SK-N-SH (cell line): ENCODE measurements at regions not wholly inside any gene's neighbourhood (a gene's known extent, or its start where the extent isn't known, plus 50 kb on each side); places are given as distances from the start of the nearest gene placed in this dataset.

Experiments
- CTCF ChIA-PET: fragments of 300-600, 350-600 bp; formaldehyde crosslinking; extraction: SDS; loops from one replicate; lab custom pipeline; 2021; lab: Yijun Ruan, JAX
- POLR2A ChIA-PET: fragments of 350-600 bp; sonication (Branson Sonifier 250); formaldehyde crosslinking; extraction: SDS; loops from one replicate; lab custom pipeline; 2020; ENCODE audit warnings: antibody characterized with exemption, inconsistent platforms; lab: Yijun Ruan, JAX
- DNase-seq: peaks from one replicate; pipeline ENCODE4 v3.0.0; 2012
- H2AFZ ChIP-seq: fragments of 200-600 bp; sonication (generic); 2 replicates; pipeline ENCODE4 v1.8.1; 2016; ENCODE audit warnings: antibody characterized with exemption, mild to moderate bottlenecking, low read depth
- H3F3A ChIP-seq: fragments of 200-600 bp; sonication (generic); replicated peaks from 2 replicates; pipeline ENCODE3; 2016; ENCODE audit warnings: antibody characterized with exemption, mild to moderate bottlenecking; ENCODE audit not compliant: insufficient read depth
- H3K27ac ChIP-seq, 2 experiments: fragments of 200-500 bp in 1 of 2; fragments of 200-600 bp in 1 of 2; sonication (Bioruptor generic) in 1 of 2; sonication (generic), shearing (Covaris generic) in 1 of 2; 2 replicates each; pipeline versions ENCODE4 v1.5.1 to v1.6.1; 2014 to 2016; ENCODE audit warnings: low read depth in 2 of 2, inconsistent platforms in 1 of 2, low read length in 1 of 2, mild to moderate bottlenecking in 1 of 2, mixed read lengths in 1 of 2
- H3K27me3 ChIP-seq: fragments of 200-600 bp; sonication (generic), shearing (Covaris generic); 2 replicates; pipeline ENCODE4 v1.6.1; 2016; ENCODE audit warnings: mixed run types; ENCODE audit not compliant: insufficient read depth
- H3K36me3 ChIP-seq, 2 experiments: fragments of 200-500 bp in 1 of 2; fragments of 200-600 bp in 1 of 2; sonication (Bioruptor generic) in 1 of 2; sonication (generic) in 1 of 2; replicated peaks in 1 of 2; 2 replicates each; pipeline versions ENCODE3 to v1.5.1; 2014 to 2016; ENCODE audit warnings: low read length in 1 of 2, mild to moderate bottlenecking in 1 of 2; ENCODE audit not compliant: insufficient read depth in 2 of 2, control insufficient read depth in 1 of 2
- H3K4me1 ChIP-seq, 2 experiments: fragments of 200-500 bp in 1 of 2; fragments of 200-600 bp in 1 of 2; sonication (Bioruptor generic) in 1 of 2; sonication (generic), shearing (Covaris generic) in 1 of 2; 2 replicates each; pipeline versions ENCODE4 v1.5.1 to v1.6.1; 2014 to 2016; ENCODE audit warnings: low read depth in 1 of 2, low read length in 1 of 2, mixed run types in 1 of 2; ENCODE audit not compliant: insufficient read depth in 2 of 2, control insufficient read depth in 1 of 2
- H3K4me2 ChIP-seq: fragments of 200-600 bp; sonication (generic), shearing (Covaris generic); 2 replicates; pipeline ENCODE4 v1.6.1; 2017; ENCODE audit warnings: mixed run types
- H3K4me3 ChIP-seq, 2 experiments: fragments of 200-500 bp in 1 of 2; fragments of 200-600 bp in 1 of 2; sonication (Bioruptor generic) in 1 of 2; sonication (generic), shearing (Covaris generic) in 1 of 2; 2 replicates each; pipeline versions ENCODE4 v1.5.1 to v1.8.1; 2014 to 2016; ENCODE audit warnings: low read depth in 2 of 2, inconsistent platforms in 1 of 2, low read length in 1 of 2, mild to moderate bottlenecking in 1 of 2, mixed read lengths in 1 of 2, moderate library complexity in 1 of 2
- H3K79me2 ChIP-seq: fragments of 200-600 bp; sonication (generic); 2 replicates; pipeline ENCODE4 v1.8.1; 2017; ENCODE audit warnings: mild to moderate bottlenecking; ENCODE audit not compliant: insufficient read depth
- H3K9ac ChIP-seq: fragments of 200-600 bp; sonication (generic); 2 replicates; pipeline ENCODE4 v1.6.1; 2017; ENCODE audit warnings: mixed run types
- H3K9me2 ChIP-seq: fragments of 200-600 bp; sonication (generic); 2 replicates; pipeline ENCODE4 v1.6.1; 2017; ENCODE audit warnings: mixed run types
- H3K9me3 ChIP-seq: fragments of 200-600 bp; sonication (generic); 2 replicates; pipeline ENCODE4 v1.6.1; 2017; ENCODE audit warnings: mixed run types, mild to moderate bottlenecking, moderate library complexity
- H4K20me1 ChIP-seq: fragments of 200-600 bp; sonication (generic); 2 replicates; pipeline ENCODE4 v1.6.1; 2017; ENCODE audit warnings: mild to moderate bottlenecking, mixed run types; ENCODE audit not compliant: insufficient read depth
- CHD2 ChIP-seq: fragments of 150-350 bp; IDR thresholded peaks from 2 replicates; pipeline ENCODE4 v1.6.1; 2018; ENCODE audit warnings: low read length; ENCODE audit not compliant: partially characterized antibody
- EZH2phosphoT487 ChIP-seq: fragments of 200-600 bp; sonication (generic); IDR thresholded peaks from 2 replicates; pipeline ENCODE4 v1.6.1; 2017; ENCODE audit warnings: low read depth, mixed run types, mild to moderate bottlenecking, antibody characterized with exemption, moderate library complexity, borderline replicate concordance
- JUND ChIP-seq: IDR thresholded peaks from 2 replicates; pipeline ENCODE4 v1.4.0; 2012
- MEF2A ChIP-seq: IDR thresholded peaks from 2 replicates; pipeline ENCODE4 v1.4.0; 2012; ENCODE audit warnings: low read depth, borderline replicate concordance
- MXI1 ChIP-seq: IDR thresholded peaks from 2 replicates; pipeline ENCODE4 v1.6.1; 2012; ENCODE audit warnings: mild to moderate bottlenecking, low read depth, low read length, improper control_type of control experiment
- NFIC ChIP-seq: IDR thresholded peaks from 2 replicates; pipeline ENCODE4 v1.4.0; 2012; ENCODE audit warnings: borderline replicate concordance
- PBX3 ChIP-seq: IDR thresholded peaks from 2 replicates; pipeline ENCODE4; 2012
- RCOR1 ChIP-seq: fragments of 150-350 bp; IDR thresholded peaks from 2 replicates; pipeline ENCODE4 v1.6.1; 2017; ENCODE audit warnings: antibody characterized with exemption, low read length
- REST ChIP-seq: IDR thresholded peaks from 2 replicates; pipeline ENCODE4 v1.6.1; 2012; ENCODE audit warnings: mild to moderate bottlenecking, low read depth, low read length, moderate library complexity
- RXRA ChIP-seq: IDR thresholded peaks from 2 replicates; pipeline ENCODE4 v1.4.0; 2012; ENCODE audit warnings: low read depth, mild to moderate bottlenecking, borderline replicate concordance
- SIN3A ChIP-seq: IDR thresholded peaks from 2 replicates; pipeline ENCODE4 v1.6.1; 2012; ENCODE audit warnings: low read depth, mild to moderate bottlenecking, low read length, moderate library complexity, borderline replicate concordance
- USF2 ChIP-seq: fragments of 150-350 bp; IDR thresholded peaks from 2 replicates; pipeline ENCODE4 v1.6.1; 2017; ENCODE audit warnings: antibody characterized with exemption, low read length, low read depth, borderline replicate concordance
- YY1 ChIP-seq: IDR thresholded peaks from 2 replicates; pipeline ENCODE4 v1.4.0; 2012; ENCODE audit warnings: low read depth, mild to moderate bottlenecking
- ZBTB33 ChIP-seq: IDR thresholded peaks from 2 replicates; pipeline ENCODE4 v1.4.0; 2012; ENCODE audit warnings: low read depth, borderline replicate concordance
- WGBS: methylation state at CpG from one replicate; pipeline ENCODE4 v1.1.6; 2017; ENCODE audit warnings: low lambda C conversion rate; 5-methylcytosine and 5-hydroxymethylcytosine counted together

GRCh38 chr1:101101360-101101759 lies 75.8 kb upstream of the DPH5 start (continued):
- no peak for TF ChIP-seq PBX3
- TF ChIP-seq RXRA, result no peak
- no peak for TF ChIP-seq RCOR1
- no peak for TF ChIP-seq SIN3A
- no peak for TF ChIP-seq MEF2A
- TF ChIP-seq USF2, result no peak
- no peak for TF ChIP-seq EZH2phosphoT487
- TF ChIP-seq, all 33 proteins: peak for 0

- H3K4me3 ChIP-seq, result no peak overlapping the region
- no peak for TF ChIP-seq YY1
- no peak for TF ChIP-seq JUND
- no peak for TF ChIP-seq CHD2
- TF ChIP-seq EZH2phosphoT487, result no peak
- no peak for TF ChIP-seq NFIC
- TF ChIP-seq, all 33 proteins: peak for 0
- 77% methylated on average over 3 of the region's 3 CpGs for WGBS
- H3K9me2 ChIP-seq, result no peaks in the 10 kb centered on the region
- no peaks in the 10 kb centered on the region for H3F3A ChIP-seq
- no peak for DNase-seq
- POLR2A ChIA-PET, result no interaction called here
- H3K36me3 ChIP-seq, result no peaks in the 10 kb centered on the region
- no peaks in the 10 kb centered on the region for H3K79me2 ChIP-seq
- H2AFZ ChIP-seq, result no peak overlapping the region
- no peak overlapping the region for H3K9ac ChIP-seq
- no peaks in the 10 kb centered on the region for H3K27me3 ChIP-seq
- no peaks in the 10 kb centered on the region for H4K20me1 ChIP-seq
- CTCF ChIA-PET, result no interaction called here
- no peak overlapping the region for H3K4me2 ChIP-seq
- H3K4me1 ChIP-seq, result no peaks in the 10 kb centered on the region; a peak in 1 of 4 replicates
- no peak overlapping the region for H3K27ac ChIP-seq
- H3K9me3 ChIP-seq, result no peaks in the 10 kb centered on the region
Measured at GRCh38 chr1:101100674-101101073, 75.1 kb upstream of the DPH5 start.

- Histone ChIP-seq H3K27me3 (no peaks in the 10 kb centered on the region), H3K36me3 (no peaks in the 10 kb centered on the region), H3K4me3 (no peak overlapping the region), H3F3A (no peaks in the 10 kb centered on the region), H3K9me3 (no peaks in the 10 kb centered on the region), H3K79me2 (no peaks in the 10 kb centered on the region), H3K9me2 (no peaks in the 10 kb centered on the region), H2AFZ (no peak overlapping the region), H3K9ac (no peak overlapping the region), H3K4me2 (no peak overlapping the region), H3K27ac (no peak overlapping the region), H4K20me1 (no peaks in the 10 kb centered on the region), H3K4me1 (no peaks in the 10 kb centered on the region; a peak in 1 of 4 replicates)
- TF ChIP-seq MEF2A (no peak), REST (no peak), JUND (no peak), MXI1 (no peak), ZBTB33 (no peak)
- CTCF ChIA-PET, result no interaction called here
- DNase-seq, result no peak
- WGBS, result 25% methylated on average over 2 of the region's 2 CpGs
- POLR2A ChIA-PET, result no interaction called here
Measured at GRCh38 chr1:101098907-101099306, 73.3 kb upstream of the DPH5 start.
